ENCODE measurements at regions not wholly inside any gene's neighbourhood (a gene's known extent, or its start where the extent isn't known, plus 50 kb on each side); places are given as distances from the start of the nearest gene placed in this dataset.

- no peaks in the 10 kb centered on the region for H3K36me3 ChIP-seq (ENCODE audit: control insufficient read depth, insufficient read depth, low read length)
- H3K27me3 ChIP-seq (ENCODE audit: control insufficient read depth, insufficient read depth, low read length), result no peaks in the 10 kb centered on the region
- no peak for TF ChIP-seq CTCF (IDR thresholded peaks at IDR 0.05; ENCODE audit: insufficient read depth, low read length, poor library complexity, severe bottlenecking)
- no peak for DNase-seq (ENCODE audit: low read depth)
- H3K4me3 ChIP-seq (ENCODE audit: low read depth, low read length), result no peak overlapping the region
Observed at GRCh38 chr15:39144613-39145499, 436.0 kb upstream of the THBS1 start.

- no peak for DNase-seq (ENCODE audit: low read depth)
- H3K36me3 ChIP-seq (ENCODE audit: control insufficient read depth, insufficient read depth, low read length), result no peaks in the 10 kb centered on the region
- no peak for TF ChIP-seq CTCF (IDR thresholded peaks at IDR 0.05; ENCODE audit: insufficient read depth, low read length, poor library complexity, severe bottlenecking)
- H3K27me3 ChIP-seq (ENCODE audit: control insufficient read depth, insufficient read depth, low read length), result no peaks in the 10 kb centered on the region
- H3K4me3 ChIP-seq (ENCODE audit: low read depth, low read length), result no peak overlapping the region
Observed at GRCh38 chr15:39145854-39146625, 434.8 kb upstream of the THBS1 start.

- H3K27me3 ChIP-seq (ENCODE audit: control insufficient read depth, insufficient read depth, low read length), result no peaks in the 10 kb centered on the region
- H3K4me3 ChIP-seq (ENCODE audit: low read depth, low read length), result no peak overlapping the region
- H3K36me3 ChIP-seq (ENCODE audit: control insufficient read depth, insufficient read depth, low read length), result no peaks in the 10 kb centered on the region
- TF ChIP-seq CTCF (IDR thresholded peaks at IDR 0.05; ENCODE audit: insufficient read depth, low read length, poor library complexity, severe bottlenecking), result no peak
- no peak for DNase-seq (ENCODE audit: low read depth)
Observed at GRCh38 chr15:39149636-39150150, 431.2 kb upstream of the THBS1 start.

GRCh38 chr15:39151545-39151944 lies 429.3 kb upstream of the THBS1 start:
- no peak for TF ChIP-seq CTCF (IDR thresholded peaks at IDR 0.05; ENCODE audit: insufficient read depth, low read length, poor library complexity, severe bottlenecking)
- H3K4me3 ChIP-seq (ENCODE audit: low read depth, low read length), result no peak overlapping the region
- no peak for DNase-seq (ENCODE audit: low read depth)
- H3K36me3 ChIP-seq (ENCODE audit: control insufficient read depth, insufficient read depth, low read length), result no peaks in the 10 kb centered on the region
- no peaks in the 10 kb centered on the region for H3K27me3 ChIP-seq (ENCODE audit: control insufficient read depth, insufficient read depth, low read length)

GRCh38 chr15:39153058-39153714 lies 427.7 kb upstream of the THBS1 start:
- H3K27me3 ChIP-seq (ENCODE audit: control insufficient read depth, insufficient read depth, low read length), result no peaks in the 10 kb centered on the region
- H3K36me3 ChIP-seq (ENCODE audit: control insufficient read depth, insufficient read depth, low read length), result no peaks in the 10 kb centered on the region
- no peak overlapping the region for H3K4me3 ChIP-seq (ENCODE audit: low read depth, low read length)
- no peak for DNase-seq (ENCODE audit: low read depth)
- TF ChIP-seq CTCF (IDR thresholded peaks at IDR 0.05; ENCODE audit: insufficient read depth, low read length, poor library complexity, severe bottlenecking), result no peak

Data from kidney epithelial cell (primary cell).